Astrocyte of the spinal cord (primary cell): ENCODE measurements at regions not wholly inside any gene's neighbourhood (a gene's known extent, or its start where the extent isn't known, plus 50 kb on each side); places are given as distances from the start of the nearest gene placed in this dataset.

ENCODE experiments used
- DNase-seq: peaks from one replicate; pipeline ENCODE4 v3.0.0; 2011; ENCODE audit warnings: low read depth, low spot score
- H3K4me3 ChIP-seq: 2 replicates; pipeline ENCODE4 v1.5.1; 2011; ENCODE audit warnings: low read depth, mild to moderate bottlenecking, low read length, moderate library complexity
- in situ Hi-C: cut with HindIII; loops from 2 replicates; pipeline ENCODE4 v1.10.0; 2017; ENCODE audit warnings: low sequenced_read_pairs
- TF ChIP-seq, protein P1 (sequence below): IDR thresholded peaks from 2 replicates; pipeline ENCODE4 v1.5.1; 2012; ENCODE audit warnings: low read depth, mild to moderate bottlenecking, low read length, inconsistent platforms

DNA sequence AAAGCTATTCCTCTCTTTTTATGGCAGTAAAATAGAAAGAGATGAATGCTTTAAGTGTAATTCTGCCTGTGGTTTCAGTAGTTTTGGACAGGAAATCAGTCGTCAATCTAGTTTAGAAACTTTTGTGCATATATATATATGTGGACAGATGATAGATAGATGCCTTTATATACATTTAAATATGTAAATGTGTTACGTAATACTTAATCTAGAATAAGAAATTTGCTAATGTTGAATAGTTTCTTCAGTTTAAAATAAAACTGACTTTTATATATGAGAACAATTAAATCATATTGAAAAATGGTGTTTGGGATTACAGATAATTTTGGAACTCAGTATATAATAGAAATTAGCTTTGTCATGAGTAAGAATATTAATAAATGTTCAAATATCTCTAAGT, 1165.7 kb upstream of the NCAM2 start:
- in situ Hi-C loops = no loop called here
- no peak overlapping the region for H3K4me3 ChIP-seq
- no peak for DNase-seq
- TF ChIP-seq, protein P1, sequence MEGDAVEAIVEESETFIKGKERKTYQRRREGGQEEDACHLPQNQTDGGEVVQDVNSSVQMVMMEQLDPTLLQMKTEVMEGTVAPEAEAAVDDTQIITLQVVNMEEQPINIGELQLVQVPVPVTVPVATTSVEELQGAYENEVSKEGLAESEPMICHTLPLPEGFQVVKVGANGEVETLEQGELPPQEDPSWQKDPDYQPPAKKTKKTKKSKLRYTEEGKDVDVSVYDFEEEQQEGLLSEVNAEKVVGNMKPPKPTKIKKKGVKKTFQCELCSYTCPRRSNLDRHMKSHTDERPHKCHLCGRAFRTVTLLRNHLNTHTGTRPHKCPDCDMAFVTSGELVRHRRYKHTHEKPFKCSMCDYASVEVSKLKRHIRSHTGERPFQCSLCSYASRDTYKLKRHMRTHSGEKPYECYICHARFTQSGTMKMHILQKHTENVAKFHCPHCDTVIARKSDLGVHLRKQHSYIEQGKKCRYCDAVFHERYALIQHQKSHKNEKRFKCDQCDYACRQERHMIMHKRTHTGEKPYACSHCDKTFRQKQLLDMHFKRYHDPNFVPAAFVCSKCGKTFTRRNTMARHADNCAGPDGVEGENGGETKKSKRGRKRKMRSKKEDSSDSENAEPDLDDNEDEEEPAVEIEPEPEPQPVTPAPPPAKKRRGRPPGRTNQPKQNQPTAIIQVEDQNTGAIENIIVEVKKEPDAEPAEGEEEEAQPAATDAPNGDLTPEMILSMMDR = no peak

DNA sequence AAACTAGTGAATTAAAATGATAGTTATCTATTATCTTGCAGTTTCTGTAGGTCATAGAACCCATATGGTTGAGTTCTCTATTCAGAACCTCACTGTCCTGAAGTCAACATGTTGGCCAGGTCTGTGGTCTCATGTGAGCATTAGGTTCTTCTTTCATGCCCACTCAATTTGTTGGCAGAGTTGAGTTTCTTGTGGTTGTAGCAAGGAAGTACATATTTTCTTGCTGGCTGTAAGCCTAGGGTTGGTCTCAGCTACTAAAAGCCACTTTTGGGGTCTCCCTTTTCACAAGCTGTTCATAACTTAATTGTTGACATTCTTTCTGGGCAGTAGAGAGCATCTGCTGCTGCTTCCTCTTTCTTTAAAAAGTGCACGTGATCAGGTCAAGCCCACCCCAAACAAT, 1165.1 kb upstream of the NCAM2 start:
- in situ Hi-C loops = no loop called here
- no peak for DNase-seq
- no peak overlapping the region for H3K4me3 ChIP-seq
- TF ChIP-seq, protein P1 = no peak

DNA sequence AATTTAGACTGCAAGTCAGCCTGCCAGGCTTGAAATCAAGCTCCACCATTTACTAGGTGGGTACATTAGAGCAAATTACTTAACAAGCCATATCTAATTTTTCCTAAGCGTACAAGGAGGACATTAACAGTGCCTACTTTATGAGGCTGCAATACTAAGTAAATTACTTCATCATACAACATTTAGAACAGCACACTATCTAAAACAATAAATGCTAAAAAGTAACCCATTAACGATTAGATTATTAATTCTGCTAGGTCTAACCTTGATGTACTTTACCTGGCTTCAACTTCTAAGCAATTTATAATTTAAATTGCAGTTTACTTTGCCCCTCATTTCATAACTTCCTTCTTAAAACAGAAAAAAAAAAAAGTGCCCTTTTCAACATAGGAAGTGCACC, 1155.6 kb upstream of the NCAM2 start:
- DNase-seq = no peak
- in situ Hi-C loops = no loop called here
- no peak overlapping the region for H3K4me3 ChIP-seq
- TF ChIP-seq, protein P1 = no peak

DNA sequence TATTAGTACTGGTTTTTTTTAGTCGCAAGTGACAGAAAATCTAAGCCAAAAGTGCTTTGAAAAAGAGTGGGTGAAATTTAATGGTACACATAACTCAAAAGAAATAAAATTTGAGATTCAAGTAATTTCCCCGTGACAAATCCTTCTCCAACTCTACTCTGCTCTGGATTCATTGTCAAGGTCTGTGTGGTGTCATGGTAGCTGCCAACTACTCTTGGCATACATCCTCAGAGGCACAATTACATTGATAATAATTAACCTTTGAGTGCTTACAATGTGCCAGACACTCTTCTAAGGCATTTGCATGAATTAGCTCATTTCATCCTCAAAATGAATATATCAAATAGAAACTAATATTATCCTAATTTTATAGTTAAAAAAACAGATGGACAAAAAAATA, 1153.9 kb upstream of the NCAM2 start:
- TF ChIP-seq, protein P1 = no peak
- in situ Hi-C loops = no loop called here
- no peak for DNase-seq
- H3K4me3 ChIP-seq = no peak overlapping the region

DNA sequence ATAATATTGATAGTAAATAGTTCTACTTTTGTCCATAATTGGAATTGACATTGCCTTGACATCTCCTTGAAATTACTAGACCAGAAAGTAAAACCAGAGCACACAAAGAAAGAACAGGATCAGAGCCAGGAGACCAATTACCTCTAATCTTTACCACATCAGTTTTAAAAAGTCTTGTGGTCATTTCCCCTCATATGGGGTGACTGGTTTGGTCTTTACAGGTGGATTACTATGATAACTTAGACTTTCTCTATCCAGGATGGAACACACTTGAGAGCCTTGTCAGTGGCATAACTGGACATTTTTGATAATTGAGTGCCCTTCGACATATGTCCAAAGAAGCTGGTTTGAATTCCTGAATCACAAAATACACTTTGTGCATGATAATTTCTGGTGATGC, 1148.1 kb upstream of the NCAM2 start:
- H3K4me3 ChIP-seq = no peak overlapping the region
- in situ Hi-C loops = no loop called here
- no peak for DNase-seq
- TF ChIP-seq, protein P1 = no peak

DNA sequence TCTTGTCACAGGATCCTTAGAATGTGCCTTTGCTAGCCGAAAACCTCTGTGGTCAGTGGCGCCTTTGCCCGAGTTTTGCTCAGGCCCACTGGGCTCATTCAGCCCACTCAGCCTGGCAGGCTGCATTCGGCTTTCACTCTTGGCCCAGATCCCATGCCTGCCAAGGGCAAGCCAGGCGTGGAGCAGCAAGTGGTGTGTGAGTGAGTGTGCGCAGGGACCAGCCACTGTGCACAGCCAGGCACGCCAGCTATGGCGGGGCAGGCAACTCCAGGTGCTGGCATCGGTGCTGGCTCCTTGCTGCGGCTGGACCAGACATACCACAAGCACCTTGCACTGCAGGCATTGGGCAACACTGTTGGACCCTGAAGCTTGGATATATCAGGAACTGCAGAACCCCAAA, 1145.1 kb upstream of the NCAM2 start:
- in situ Hi-C loops = no loop called here
- no peak for DNase-seq

More for the DNA sequence above, 1145.1 kb upstream of the NCAM2 start:
- no peak overlapping the region for H3K4me3 ChIP-seq
- TF ChIP-seq, protein P1 = no peak
